GM18873 (cell line): ENCODE measurements at regions not wholly inside any gene's neighbourhood (a gene's known extent, or its start where the extent isn't known, plus 50 kb on each side); places are given as distances from the start of the nearest gene placed in this dataset.

Experiments used
- ATAC-seq: cut with Tn5 transposase; IDR thresholded peaks from one replicate; pipeline ENCODE4 v1.9.1; 2021; ENCODE audit warnings: mild to moderate bottlenecking, moderate library complexity, moderate number of reproducible peaks; ENCODE audit not compliant: unreplicated experiment, low FRiP score

DNA sequence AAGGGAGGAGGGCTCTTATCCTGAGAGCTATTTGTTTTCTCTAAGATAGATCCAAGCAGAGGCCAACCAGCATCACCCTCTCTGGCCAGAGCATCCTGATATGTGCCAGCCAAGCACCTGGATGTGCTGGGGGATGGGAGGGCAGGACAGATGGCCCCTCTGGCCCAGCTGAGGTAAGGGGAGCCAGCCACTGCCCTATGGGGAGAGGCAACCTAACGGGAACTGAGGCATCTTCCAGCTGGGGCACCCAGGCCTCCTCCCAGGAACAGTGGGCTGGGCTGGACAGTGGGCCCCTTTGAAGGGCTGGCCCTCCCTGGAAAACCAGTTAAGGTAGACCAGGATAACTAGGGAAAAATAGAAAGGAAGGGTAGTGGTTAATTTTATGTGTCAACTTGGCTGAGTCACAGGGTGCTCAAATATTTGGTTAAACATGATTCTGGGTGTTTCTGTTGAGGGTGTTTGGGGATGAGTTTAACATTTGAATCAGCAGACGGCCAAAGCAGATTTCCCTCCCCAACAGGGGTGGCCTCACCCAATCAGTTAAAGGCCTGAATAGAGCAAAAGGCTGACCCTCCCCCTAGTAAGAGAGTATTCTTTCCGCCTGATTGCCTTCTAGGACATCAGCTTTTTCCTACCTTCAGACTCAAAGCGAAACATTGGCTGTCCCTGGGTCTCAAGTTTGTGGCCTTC lies 595.1 kb downstream of the BUD13 start:
- ATAC-seq, result no peak

DNA sequence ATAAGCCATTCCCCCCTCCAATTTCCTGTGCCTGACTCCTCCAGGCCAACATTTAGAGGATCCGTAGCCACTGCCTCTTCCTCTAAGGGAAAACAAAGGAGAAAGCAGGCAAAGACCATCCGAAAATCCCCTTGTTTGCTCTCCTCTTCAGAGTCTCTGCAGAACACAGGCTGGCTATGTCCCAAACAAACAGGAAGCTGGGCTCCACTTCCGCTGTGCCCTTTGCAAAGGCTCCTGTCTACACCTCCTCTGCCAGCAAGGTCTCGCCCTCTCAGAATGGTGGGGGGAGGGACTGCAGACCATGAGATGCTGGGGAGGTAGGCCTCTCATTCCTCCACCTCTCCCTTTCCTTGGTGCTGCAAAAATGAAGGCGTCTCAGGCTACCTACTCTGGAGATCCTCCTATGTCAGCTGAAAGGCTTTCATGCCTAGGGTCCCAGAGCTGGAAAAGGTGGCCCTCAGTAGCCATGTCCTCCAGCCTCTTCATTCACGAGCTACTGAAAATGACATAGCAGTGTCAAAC lies 596.2 kb downstream of the BUD13 start:
- ATAC-seq, result no peak

DNA sequence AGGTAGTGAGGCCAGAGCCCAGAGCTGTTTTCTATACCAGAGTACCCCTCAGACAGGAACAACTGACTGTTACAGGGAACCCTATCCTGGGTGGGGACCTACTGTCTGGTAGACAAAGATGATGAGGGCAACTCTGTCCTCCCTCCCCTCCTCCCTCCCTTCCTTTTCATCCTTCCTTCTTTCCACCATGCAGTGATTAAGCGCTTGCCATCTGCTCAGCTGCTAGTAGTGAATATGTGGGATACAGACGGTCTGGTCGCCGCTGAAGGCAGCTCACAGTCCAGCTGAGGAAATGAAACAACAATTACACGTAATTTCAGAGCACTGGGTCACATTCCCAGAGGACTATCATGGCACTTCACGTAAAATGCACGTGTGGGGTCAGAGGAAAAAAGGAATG lies 597.1 kb downstream of the BUD13 start:
- no peak for ATAC-seq

DNA sequence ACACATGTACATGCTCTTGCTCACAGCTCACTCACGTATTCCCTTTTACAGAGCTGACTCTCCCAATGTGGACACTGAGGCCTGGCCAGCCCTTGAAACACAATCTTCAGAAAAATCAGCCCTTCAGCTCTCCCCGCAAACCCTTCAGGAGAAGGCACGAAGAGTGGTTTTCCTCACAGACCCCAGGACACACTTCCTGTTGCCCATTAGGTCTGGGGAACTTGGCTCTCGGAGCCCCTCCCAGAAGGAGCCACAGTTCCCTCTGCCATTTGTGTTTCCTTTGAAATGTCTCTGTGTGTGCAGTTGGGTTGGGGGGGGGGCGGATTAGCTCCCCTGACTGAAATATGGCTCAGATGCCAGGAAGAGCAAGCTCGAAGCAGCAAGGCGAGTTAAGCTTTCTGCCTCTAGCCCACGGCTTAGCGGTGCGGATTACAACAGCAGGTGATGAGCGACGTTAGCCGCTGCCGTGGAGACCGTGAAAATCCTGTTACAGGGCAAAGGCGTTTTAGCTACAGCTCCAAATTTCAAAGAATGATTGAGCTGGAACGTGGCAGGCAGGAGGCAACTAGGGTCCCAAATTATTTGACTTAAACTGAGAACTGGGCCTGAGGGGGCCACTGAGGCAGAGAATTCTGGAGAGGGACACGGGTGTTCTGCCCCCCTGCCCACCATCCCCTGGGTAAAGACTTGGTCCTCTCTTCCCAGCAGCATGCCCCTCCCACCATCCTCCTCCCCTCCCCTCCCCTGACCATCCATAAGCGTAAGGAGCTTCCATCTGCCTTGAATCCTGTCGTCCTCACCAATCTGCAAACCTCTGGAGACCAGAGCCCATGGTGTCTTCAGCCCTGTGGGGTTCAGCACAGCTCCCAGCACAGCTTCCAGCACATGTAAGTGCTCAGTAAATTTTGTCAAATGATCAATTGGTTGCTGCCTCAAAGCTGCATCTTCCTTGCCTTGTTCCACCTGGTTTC lies 598.6 kb downstream of the BUD13 start:
- no peak for ATAC-seq

DNA sequence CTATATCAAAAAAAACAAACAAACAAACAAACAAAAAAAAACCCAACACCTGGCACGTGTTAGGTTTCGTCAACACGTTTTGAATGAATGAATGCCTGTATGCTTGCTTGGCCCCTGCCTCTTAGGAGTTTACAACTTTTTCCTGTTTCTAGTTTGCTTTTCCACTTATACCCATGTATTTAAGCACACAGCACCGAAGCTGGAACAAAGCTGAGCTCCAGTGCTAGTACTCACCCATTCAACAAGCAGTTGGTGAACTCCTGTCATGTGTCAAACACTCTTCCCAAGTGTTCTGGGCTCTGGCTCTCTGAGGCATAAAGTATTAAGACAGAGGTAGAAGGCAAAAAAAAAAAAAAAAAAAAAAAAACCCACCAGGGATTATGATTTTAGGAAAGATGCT lies 599.3 kb downstream of the BUD13 start:
- no peak for ATAC-seq

DNA sequence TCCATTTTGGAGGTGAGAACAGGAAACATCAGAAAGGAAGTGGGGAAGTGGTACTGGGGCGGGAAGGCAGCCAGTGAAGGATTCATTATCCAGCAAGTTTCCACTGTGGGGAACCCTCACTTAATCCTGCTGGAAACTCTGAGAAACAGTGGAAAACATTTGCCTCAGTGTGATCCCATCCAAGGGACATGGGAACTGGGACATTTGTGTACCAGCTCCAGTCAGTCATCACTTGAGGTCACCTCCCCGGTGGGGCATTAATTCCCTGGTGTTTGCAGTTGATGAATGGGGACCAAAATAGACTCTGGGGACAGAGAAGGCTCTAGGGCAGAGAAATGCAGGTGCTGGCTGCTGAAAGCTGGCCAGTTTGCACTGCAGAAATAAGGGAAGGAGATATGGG lies 599.9 kb downstream of the BUD13 start:
- no peak for ATAC-seq

DNA sequence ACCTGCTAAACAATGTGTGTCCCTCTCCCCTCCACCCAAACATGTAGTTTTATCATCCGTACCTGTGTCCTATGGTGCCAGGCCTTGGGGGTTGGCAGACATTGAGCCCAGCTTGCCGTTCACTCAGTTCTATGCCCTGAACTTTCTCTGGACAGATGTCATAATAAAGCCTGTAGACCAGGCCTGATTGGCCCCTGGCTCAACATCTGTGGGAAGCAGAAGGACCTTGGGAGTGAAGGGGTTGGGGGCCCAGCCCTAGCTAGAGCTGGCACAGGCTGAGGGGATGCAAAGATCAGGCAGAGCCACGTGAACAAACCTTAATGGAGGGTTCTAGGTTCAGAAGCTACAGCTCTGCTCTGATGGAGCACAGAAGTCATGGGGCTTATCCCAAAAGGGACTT lies 600.6 kb downstream of the BUD13 start:
- no peak for ATAC-seq

DNA sequence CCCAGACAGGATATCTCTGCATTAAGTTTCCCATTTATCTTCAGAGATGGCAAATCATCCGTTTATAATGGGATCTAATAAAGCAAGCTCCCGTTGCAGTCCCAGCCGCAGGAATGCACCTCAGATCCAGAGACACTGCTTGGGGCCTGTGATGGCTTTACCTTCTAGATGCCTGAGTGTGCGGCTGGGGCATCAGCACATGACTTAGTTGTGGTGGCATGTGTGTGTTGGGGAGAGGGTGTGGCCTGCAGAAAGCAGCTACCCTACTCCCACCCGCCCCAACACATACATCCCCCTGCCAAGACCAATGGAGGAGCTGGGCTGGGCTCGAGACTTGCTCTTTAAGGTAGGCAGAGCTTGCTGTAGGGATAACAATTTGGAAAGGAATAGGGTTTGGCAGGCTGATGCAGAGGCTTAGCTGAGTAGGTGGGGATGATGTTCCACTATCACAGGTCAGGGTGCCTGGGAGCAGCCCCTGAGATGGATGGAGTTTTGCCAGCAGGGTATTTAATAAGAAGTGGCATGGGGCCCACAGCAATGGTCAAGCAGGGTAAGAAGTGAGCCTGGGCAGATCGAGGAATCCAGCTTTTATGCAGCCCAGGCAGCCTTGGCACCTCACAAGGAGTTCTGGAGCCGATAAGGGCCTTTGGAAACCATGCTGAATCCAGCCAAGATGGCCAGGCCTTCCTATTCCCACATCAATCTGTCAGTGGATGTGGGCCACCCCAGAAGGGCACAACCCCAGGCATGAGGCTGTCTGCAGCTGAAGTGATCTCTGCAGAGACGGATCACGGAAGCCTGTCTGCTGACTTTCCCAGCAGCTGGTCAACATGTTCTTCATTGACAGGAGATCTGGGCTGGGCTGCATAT lies 601.3 kb downstream of the BUD13 start:
- no peak for ATAC-seq

DNA sequence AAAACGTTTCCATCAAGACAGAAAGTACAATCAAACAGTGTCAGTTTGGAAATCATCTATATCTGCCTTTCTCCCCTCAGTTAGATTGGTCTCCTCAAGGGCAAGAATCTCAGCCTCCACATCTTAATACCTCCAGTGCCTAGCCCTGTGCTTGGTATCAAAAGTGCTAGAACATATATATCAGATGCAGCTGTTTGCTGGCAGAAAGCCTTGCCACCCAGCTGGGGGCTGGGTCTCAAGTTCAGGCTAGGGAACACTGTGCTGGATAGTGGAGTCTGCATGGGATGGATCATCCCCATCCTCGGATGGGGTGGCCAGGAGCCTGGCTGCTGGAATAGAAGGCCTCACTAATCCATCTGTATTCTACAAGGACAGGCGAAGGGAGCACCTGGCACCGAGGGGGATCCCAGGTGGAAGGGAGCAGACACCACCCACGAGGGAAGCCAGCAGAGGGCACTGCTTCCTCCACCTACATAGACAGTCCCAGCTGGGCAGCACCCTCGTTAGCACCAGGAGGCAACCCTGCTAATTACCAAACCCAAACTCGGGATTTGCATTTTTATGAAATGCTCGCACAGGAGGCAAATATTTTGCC lies 602.2 kb downstream of the BUD13 start:
- ATAC-seq, result no peak

DNA sequence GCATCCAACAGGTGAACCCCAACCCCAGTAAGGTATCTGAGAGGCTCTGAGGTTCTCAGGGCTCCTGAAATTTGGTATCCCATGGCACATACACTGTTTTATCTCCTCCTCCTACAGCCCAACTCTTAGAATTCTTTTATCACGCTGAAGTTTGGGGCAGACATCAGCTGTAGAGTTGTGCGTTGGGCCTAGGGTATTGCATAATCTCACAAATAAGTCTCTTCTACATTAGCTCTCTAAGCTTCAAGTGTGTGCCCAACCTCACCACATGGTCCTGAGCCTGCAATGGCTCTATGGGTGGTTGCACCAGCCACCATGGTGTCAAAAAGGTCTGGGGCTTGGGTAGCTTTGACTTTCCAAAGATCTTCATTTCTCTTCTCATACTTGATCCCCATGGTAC lies 603.0 kb downstream of the BUD13 start:
- no peak for ATAC-seq

DNA sequence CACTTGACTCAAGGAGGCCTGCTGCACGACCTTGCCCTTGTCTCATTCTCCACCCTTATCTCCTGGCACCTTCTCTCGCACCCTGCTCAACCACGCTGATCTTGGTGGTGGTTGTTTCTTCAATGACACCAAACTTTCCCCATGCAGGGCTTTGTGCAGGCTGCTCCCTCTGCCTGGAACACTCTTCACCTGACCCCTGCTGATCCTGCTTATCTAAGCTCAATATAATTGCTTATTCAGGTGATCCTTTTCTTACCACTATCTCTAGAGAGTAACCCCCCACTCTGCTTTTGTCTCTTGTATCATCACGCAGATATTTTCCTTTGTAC lies 604.4 kb downstream of the BUD13 start:
- ATAC-seq, result no peak

DNA sequence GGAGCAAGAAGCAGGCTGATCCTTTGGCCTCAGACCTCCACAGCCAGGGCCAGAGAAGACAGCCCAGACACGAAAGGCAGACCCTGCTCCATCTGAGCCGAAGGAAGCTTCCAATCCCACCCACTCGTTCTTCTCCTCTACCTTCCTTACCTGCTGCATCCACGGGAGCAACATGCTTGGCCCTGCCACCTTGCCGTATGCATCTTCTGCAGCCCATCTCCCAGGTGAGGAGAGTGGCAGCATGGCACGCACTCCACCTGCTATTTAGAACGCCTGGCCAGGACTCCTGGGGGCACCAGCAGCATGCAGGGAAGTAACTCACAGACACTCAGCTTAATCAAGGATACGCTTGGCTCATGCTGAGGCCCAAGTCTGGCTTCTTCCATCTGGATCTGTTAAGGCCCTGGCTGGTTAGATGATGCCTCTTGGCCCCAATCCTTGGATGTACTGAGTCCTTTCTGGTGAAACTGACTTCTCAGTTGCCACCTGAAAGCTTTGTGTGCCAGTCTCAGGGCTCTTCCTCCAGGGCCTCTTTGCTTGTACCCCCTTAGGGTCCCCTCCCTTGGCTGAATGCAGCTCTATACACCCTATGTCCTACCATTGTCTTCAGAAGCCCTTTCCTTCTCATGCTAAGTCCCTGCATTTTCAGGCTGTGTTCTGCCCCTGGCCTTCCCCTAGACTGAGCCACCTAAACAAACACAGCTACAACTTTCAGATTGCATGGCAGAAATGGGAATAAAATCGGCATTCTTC lies 604.9 kb downstream of the BUD13 start:
- no peak for ATAC-seq

DNA sequence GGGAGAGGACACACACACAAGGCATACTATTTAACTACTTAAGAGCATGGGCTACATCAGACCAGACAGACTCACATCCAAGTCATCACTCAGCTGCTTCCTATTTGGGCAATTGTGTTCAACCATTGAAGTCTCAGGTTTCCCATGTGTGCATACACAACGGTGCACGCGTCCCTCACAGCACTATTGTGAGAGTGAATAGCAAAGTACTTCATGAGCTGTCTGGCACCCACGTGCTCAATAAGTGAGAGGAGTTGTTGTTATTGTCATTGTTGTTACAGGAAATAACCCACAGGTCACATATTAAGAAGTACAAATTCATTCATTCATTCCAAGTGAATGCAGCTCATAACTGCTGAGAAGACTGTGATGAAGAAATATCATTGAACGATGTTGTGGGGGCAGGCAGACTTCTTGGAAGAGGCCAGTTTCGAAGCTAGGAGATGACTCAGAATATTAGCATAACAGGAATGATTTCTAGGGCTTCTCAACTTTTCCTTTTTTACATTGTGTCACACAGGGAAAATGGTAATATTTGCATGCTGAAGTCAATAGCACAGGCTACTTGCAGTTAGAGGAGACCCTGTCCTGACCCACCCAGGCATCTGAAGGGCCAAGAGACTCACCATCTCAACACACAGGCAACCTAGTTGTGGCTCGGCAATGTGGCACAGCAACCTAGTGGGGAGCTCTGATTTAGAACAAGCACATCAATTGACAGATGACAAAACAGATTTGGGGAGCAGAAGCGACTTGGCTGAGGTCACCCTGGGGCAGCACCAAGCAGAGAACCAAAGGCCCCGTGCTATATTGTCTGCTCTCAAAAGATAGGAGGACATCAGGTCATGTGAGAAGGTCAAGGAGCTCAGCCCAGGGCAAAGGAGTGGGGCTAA lies 606.0 kb downstream of the BUD13 start:
- no peak for ATAC-seq

DNA sequence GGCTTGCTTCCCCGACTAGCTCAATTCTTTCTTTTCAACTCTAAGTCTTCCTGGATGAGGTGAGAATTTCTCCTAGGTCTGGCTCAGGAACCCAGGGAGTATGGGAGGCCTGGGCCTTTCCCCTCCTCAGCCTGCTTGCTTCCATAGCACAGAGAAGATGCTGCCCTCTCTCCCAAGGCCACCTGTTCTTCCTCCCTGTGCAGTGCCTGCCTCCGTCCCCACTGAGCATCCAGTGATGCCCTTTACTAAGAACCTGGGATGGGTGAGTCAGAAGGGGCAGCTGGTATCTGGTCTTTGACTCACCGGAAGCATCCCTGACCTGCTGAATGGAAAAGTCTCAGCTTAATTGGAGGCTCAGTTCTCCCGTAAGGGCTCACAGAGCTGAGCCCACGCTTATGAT lies 607.9 kb downstream of the BUD13 start:
- ATAC-seq, result no peak

DNA sequence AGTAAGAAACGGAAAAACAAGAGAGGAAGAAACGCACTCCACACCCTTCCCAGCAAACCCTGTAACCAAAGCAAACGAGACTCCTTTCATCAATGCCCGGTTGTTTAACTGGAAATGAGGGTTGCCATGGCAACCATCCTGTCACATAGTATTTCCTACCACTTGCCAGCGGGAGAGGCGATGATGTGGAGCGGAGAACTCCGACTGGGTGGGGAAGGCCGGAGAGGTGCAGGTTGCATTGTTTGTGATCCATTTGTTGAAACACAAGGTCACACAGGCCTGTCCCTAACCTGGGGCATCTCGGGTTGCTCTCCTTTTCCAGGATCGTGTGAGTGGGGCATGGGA lies 609.9 kb downstream of the BUD13 start:
- ATAC-seq, result no peak

DNA sequence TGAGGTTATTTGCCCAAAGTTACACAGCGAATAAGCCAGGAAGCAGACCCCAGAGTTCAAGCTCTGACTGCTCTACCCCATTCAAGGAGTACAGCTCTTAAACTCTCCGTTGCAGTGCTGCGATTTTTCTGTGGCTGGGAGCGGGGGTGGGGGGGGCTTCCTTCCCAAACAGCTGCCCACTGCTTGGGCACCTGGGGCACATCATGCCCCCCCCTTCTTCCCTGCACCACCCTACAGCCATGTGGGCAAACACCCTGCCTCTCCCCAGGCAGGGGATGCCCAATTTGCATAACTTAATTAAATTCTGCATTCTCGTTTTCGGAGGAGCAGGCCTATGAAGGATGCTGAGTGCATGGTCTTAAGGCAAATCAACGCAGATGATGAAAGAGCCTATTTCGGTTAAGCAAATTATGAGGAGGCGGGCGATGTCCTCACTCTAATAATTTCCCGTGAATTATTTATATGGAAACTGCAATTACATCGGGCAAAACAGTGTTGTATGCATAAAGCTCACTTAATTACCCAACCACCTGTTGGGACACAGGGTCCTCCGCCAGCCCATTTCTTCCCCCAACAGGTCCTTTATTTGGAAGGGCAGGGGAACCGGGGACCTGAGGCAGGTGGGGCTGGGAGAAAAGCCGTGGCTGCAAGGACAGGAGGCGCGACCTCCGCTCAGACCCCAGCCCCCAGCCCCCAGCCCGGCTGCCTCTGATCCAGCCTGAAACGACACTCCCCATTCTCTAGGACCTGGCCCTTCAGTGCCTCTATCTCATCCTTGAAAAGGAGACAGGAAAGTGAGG lies 610.5 kb downstream of the BUD13 start:
- no peak for ATAC-seq

DNA sequence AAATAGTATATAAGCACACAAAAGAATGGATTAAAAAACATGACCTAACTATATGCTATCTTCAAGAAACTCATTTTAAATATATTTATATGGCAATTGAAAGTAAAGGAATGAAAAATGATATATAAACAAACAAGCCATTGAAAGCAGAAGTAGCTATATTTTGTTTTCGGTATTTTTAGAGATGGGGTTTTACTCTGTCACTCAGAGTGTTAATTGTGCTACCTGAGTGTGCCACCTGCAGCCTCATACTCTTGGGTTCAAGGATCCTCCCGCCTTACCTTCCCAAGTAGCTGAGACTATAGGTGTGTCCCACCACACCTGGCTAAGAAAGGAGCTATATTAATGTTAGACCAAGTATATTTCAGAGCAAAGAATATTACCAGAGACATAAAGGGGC lies 624.1 kb downstream of the BUD13 start:
- no peak for ATAC-seq

DNA sequence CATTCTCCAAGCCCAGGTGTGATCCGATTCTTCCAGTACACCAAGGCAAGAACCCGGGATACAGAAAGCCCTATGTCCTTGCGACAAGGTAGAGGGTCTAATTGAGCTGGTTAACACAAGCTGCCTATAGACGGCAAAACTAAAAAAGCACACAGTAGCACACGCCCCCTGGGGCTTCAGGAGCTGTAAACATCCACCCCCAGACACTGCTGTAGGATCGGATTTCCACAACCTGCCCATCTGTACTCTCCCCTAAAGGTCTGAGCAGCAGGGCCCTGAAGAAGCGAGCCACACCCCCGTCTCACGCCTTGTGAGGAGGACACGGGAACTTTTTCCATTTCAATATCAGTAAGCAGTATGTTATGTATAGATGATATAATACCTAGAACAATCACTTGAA lies 624.7 kb downstream of the BUD13 start:
- no peak for ATAC-seq
